NCI-H1694 (cell line): ENCODE measurements at regions not wholly inside any gene's neighbourhood (a gene's known extent, or its start where the extent isn't known, plus 50 kb on each side); places are given as distances from the start of the nearest gene placed in this dataset.

Experiments used
- DNase-seq: peaks from one replicate; lab custom pipeline; 2025; lab: John Stamatoyannopoulos, UW

DNA sequence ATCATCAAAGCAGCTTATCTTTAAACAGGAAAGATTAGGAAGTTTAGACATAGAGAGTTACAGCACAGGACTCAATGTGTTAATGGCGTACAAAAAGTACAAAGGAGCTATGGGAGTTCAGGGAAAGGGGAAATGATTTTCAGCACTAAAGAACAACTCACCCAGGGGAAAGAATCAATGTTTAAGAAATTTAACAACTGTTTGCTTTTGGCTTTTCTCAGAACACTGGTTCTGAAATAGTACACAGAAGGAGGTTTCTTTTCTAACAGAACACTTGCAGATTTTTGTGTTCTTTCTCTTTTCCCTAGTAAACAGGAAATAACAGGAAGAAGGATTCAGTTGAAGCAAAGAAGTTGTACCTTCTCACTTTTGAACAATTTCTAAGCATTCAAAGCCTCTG lies 71.3 kb upstream of the GHR start:
- no peak for DNase-seq

DNA sequence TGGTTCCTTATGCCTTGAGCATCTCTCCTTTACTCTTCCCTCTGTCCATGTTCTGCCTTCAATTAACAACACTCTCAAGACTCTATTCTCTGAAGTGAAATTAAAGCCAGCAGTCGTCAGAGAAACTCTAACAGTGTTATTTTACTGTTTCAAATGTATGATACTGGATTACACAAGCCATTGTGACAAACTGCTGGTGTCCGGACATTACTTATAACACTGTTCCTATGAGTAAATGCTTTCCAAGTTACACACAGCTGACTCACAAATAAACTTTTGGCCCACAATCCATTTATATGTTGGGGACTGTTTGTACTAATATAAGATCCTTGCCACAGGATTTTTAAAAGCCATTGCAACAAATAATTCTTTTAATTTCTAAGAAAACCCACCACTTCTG lies 63.2 kb upstream of the GHR start:
- no peak for DNase-seq

- DNase-seq, result no peak
These were observed 62.5 kb upstream of the GHR start for GRCh38 chr5:42360616-42361314.

DNA sequence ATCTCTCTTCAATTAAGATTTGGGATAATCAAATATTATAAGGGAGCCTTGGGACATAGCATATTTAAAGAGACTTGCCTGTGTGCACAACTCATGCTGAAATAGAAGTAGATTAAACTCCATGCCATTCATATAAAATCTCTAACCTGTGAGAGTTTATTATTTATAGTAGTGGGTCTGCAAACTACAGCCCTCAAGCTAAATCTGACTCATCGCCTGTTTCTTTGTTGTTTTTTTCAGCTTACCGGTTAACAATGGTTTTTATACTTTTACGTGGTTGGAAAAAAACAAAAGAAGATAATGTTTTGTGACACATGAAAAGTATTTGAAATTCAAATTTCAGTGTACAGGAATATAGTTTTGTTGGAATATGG lies 61.9 kb upstream of the GHR start:
- no peak for DNase-seq

- no peak for DNase-seq
These were observed 57.2 kb upstream of the GHR start for GRCh38 chr5:42366051-42366450.
